ENCODE measurements at regions not wholly inside any gene's neighbourhood (a gene's known extent, or its start where the extent isn't known, plus 50 kb on each side); places are given as distances from the start of the nearest gene placed in this dataset.

GRCh38 chr5:29213475-29213874 is 1980.0 kb upstream of the CDH6 start:
- TF ChIP-seq CTCF (IDR thresholded peaks at IDR 0.05; ENCODE audit: extremely low read depth in 1 of 2, insufficient read depth in 1 of 2, low read depth in 1 of 2, low read length in 2 of 2) = no peak
- TF ChIP-seq MAX (IDR thresholded peaks at IDR 0.05; ENCODE audit: insufficient read depth, insufficient read length) = no peak
- no peak for TF ChIP-seq POLR2A (IDR thresholded peaks at IDR 0.05; ENCODE audit: low read depth, low read length)
- no peak for TF ChIP-seq POLR2AphosphoS5 (IDR thresholded peaks at IDR 0.05; ENCODE audit: insufficient read depth, low read depth, low read length)
- TF ChIP-seq EZH2 (IDR thresholded peaks at IDR 0.05; ENCODE audit: borderline replicate concordance, low read depth, low read length, severe bottlenecking) = no peak
- TF ChIP-seq JUN (IDR thresholded peaks at IDR 0.05; ENCODE audit: borderline replicate concordance, insufficient read depth, insufficient read length, low read depth) = no peak

Measured in endothelial cell of umbilical vein (primary cell).